ENCODE measurements at regions not wholly inside any gene's neighbourhood (a gene's known extent, or its start where the extent isn't known, plus 50 kb on each side); places are given as distances from the start of the nearest gene placed in this dataset.

DNA sequence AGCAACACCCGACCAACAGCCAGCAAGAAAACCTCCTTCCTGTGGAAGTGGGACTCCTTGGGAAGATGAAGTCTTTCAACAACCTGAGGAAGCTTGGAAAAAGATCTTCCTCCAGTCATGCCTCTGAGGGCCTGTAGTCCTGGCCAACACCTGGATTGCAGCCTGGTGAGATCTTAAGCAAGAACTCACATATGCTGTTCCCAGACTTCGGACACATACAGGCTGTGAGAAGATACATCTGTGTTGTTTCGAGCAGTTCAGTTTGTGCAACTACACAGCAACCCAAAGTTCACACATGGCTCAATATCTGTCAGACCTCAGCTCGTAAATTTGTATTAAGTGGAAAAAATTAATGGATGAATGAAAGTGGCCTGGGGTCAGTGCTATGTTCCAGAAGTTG lies 65.1 kb upstream of the UBAC2 start:
- H3K27me3 ChIP-seq, result no peaks in the 10 kb centered on the region
- H3K4me1 ChIP-seq, result no peaks in the 10 kb centered on the region
- no peak overlapping the region for H3K27ac ChIP-seq
- intact Hi-C loops (cut with DNase I; ENCODE audit: low total_unique reads), result no loop called here
- no peaks in the 10 kb centered on the region for H3K9me3 ChIP-seq
- no peak overlapping the region for H3K4me3 ChIP-seq
- no peaks in the 10 kb centered on the region for H3K36me3 ChIP-seq
- no peak for DNase-seq (ENCODE audit: low spot score in 2 of 2)
- TF ChIP-seq POLR2A (IDR thresholded peaks at IDR 0.05), result no peak
- no peak for TF ChIP-seq POLR2AphosphoS5 (IDR thresholded peaks at IDR 0.05)
- TF ChIP-seq, protein P1, sequence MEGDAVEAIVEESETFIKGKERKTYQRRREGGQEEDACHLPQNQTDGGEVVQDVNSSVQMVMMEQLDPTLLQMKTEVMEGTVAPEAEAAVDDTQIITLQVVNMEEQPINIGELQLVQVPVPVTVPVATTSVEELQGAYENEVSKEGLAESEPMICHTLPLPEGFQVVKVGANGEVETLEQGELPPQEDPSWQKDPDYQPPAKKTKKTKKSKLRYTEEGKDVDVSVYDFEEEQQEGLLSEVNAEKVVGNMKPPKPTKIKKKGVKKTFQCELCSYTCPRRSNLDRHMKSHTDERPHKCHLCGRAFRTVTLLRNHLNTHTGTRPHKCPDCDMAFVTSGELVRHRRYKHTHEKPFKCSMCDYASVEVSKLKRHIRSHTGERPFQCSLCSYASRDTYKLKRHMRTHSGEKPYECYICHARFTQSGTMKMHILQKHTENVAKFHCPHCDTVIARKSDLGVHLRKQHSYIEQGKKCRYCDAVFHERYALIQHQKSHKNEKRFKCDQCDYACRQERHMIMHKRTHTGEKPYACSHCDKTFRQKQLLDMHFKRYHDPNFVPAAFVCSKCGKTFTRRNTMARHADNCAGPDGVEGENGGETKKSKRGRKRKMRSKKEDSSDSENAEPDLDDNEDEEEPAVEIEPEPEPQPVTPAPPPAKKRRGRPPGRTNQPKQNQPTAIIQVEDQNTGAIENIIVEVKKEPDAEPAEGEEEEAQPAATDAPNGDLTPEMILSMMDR (IDR thresholded peaks at IDR 0.05), result no peak

GRCh38 chr13:99136427-99136954 lies 64.2 kb upstream of the UBAC2 start:
- no peaks in the 10 kb centered on the region for H3K4me1 ChIP-seq
- TF ChIP-seq POLR2AphosphoS5 (IDR thresholded peaks at IDR 0.05) (no peak), POLR2A (IDR thresholded peaks at IDR 0.05) (no peak)
- TF ChIP-seq, protein P1 (IDR thresholded peaks at IDR 0.05), result no peak
- H3K36me3 ChIP-seq, result no peaks in the 10 kb centered on the region
- H3K27me3 ChIP-seq, result no peaks in the 10 kb centered on the region
- H3K4me3 ChIP-seq, result no peak overlapping the region
- H3K9me3 ChIP-seq, result no peaks in the 10 kb centered on the region
- H3K27ac ChIP-seq, result no peak overlapping the region
- DNase-seq (ENCODE audit: low spot score in 2 of 2), result no peak
- intact Hi-C loops (cut with DNase I; ENCODE audit: low total_unique reads), result no loop called here

- Histone ChIP-seq H3K27me3 (no peaks in the 10 kb centered on the region), H3K9me3 (no peaks in the 10 kb centered on the region), H3K36me3 (no peaks in the 10 kb centered on the region), H3K27ac (no peak overlapping the region), H3K4me1 (no peaks in the 10 kb centered on the region), H3K4me3 (no peak overlapping the region)
- intact Hi-C loops (cut with DNase I; ENCODE audit: low total_unique reads), result no loop called here
- TF ChIP-seq POLR2AphosphoS5 (IDR thresholded peaks at IDR 0.05), result no peak
- TF ChIP-seq, protein P1 (IDR thresholded peaks at IDR 0.05), result no peak
- TF ChIP-seq POLR2A (IDR thresholded peaks at IDR 0.05), result no peak
- DNase-seq (ENCODE audit: low spot score in 2 of 2), result no peak
Measured at GRCh38 chr13:99140831-99141230, 59.8 kb upstream of the UBAC2 start.

- Histone ChIP-seq H3K4me1 (no peaks in the 10 kb centered on the region), H3K27ac (no peak overlapping the region), H3K27me3 (no peaks in the 10 kb centered on the region), H3K4me3 (no peak overlapping the region), H3K36me3 (no peaks in the 10 kb centered on the region), H3K9me3 (no peaks in the 10 kb centered on the region)
- intact Hi-C loops (cut with DNase I; ENCODE audit: low total_unique reads), result no loop called here
- DNase-seq (ENCODE audit: low spot score in 2 of 2), result no peak
- TF ChIP-seq POLR2AphosphoS5 (IDR thresholded peaks at IDR 0.05) (no peak), POLR2A (IDR thresholded peaks at IDR 0.05) (no peak)
- TF ChIP-seq, protein P1 (IDR thresholded peaks at IDR 0.05), result no peak
Measured at GRCh38 chr13:99143904-99144303, 56.8 kb upstream of the UBAC2 start.

DNA sequence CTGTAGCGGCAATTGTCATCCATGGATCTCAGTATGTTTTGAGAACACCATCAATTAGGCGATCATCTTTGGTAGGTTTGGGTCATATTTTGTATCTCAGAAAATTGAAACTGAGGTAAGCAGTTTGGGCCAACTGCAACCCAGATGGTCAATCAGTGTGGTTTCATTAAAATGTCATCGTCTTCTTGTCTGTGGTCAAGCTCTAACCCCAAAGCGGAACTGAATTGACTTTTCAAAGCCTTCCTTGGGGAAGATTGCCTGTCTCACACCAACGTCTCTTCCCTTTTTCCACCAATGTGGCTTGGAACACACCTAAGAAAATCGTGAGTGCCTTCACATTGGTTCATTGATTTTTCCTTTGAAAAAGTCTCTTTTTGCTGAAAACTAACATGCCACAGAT lies 56.3 kb upstream of the UBAC2 start:
- Histone ChIP-seq H3K27ac (no peak overlapping the region), H3K36me3 (no peaks in the 10 kb centered on the region), H3K9me3 (no peaks in the 10 kb centered on the region), H3K4me1 (no peaks in the 10 kb centered on the region), H3K4me3 (no peak overlapping the region), H3K27me3 (no peaks in the 10 kb centered on the region)
- DNase-seq (ENCODE audit: low spot score in 2 of 2), result no peak
- TF ChIP-seq POLR2AphosphoS5 (IDR thresholded peaks at IDR 0.05), result no peak
- TF ChIP-seq POLR2A (IDR thresholded peaks at IDR 0.05), result no peak
- TF ChIP-seq, protein P1 (IDR thresholded peaks at IDR 0.05), result no peak
- intact Hi-C loops (cut with DNase I; ENCODE audit: low total_unique reads), result no loop called here

Measured in breast epithelium (tissue), 4 donors.